Pulmonary artery endothelial cell (primary cell): ENCODE measurements at regions not wholly inside any gene's neighbourhood (a gene's known extent, or its start where the extent isn't known, plus 50 kb on each side); places are given as distances from the start of the nearest gene placed in this dataset.
"Not testable (repeated sequence)": the region's sequence is repeated elsewhere in the genome, so short reads cannot be mapped to it uniquely, and the experiment has no call there.

Source experiments
- DNase-seq: peaks from one replicate; pipeline ENCODE4 v3.0.0-alpha.2; 2011; ENCODE audit warnings: low read depth, low spot score

- DNase-seq, result no peak
These were observed 139.7 kb upstream of the TBL1XR1 start for GRCh38 chr3:177336873-177337450.

- no peak for DNase-seq
These were observed 140.5 kb upstream of the TBL1XR1 start for GRCh38 chr3:177337541-177338331.

GRCh38 chr3:177338697-177339219, 141.5 kb upstream of the TBL1XR1 start:
- DNase-seq, result no peak

DNA sequence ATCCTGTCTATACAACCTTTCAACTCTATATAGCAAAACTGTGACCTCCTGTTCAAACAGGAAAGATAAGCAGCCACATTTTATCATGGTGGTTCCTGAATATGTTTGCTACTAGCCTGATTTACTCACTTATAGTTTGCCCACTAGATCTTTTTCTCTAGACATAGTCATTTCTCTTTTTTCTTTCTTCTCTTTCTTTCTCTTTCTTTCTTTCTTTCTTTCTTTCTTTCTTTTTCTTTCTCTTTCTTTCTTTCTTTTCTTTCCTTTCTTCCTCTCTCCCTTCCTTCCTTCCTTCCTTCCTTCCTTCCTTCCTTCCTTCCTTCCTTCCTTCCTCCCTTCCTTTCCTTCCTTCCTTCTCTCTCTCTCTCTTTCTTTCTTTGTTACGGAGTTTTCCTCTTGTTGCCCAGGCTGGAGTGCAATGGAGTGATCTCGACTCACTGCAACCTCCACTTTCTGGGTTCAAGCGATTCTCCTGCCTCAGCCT, 142.0 kb upstream of the TBL1XR1 start:
- not testable (repeated sequence) for DNase-seq

DNA sequence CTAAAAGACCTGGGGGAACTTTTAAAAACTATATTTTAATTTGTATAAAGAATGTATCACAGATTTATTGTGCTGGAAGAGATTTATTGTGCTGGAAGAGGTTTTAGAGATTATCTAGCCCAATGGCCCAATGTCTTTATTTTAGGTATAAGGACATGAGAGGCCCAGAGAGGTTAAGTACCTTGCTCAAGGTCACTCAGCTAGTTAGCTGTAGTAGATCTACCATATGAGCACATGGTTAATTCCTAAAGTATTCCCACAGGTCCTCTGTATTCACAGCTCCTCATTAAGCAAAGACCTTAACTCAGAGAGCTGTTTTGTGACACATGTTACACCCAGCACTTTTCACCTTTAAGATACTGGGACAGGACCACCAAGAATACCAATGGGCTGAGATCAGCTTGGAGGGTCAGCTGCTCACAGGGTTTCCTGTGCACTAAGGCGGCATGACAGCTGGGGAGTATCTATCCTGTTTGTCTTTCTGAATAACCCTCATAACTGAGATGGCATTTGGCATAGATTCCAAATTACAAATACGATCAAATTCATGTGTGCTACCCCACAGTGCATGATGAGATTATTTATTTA, 143.1 kb upstream of the TBL1XR1 start:
- no peak for DNase-seq

DNA sequence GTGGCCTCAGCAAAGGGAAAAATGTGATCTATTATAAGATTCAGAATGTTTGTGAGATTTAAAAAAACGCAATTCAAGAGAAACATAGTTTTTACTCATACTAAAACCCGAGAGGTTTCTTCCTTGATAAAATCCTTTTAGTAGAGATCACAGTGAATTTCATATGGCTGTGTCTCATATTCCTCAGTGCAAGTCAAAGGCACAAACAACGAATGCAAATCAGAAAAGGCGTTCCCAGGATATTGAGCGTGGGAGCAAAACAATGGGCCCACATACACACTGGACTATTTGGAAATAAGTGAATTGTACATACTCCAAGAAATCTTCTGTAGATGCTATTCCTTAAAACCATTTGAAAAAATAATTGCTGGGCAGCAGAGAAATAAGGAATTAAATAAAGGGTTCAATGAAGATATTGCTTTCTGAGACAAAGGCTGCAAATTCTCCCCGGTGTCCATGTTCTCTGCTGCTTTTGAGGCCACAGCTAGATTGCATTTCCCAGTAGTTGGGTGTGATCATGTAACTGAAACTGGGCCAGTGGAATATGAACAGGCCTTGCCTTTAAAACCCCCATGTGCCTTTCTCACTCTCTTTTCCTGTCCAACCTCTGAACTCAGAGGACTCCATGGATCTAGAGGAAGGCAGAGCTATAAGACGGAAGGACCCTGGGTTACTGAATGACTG, 144.6 kb upstream of the TBL1XR1 start:
- DNase-seq, result no peak

GRCh38 chr3:177343122-177343625, 145.9 kb upstream of the TBL1XR1 start:
- no peak for DNase-seq

GRCh38 chr3:177345049-177345972, 148.0 kb upstream of the TBL1XR1 start:
- peak; percentile 96 for DNase-seq

- DNase-seq, result no peak
These were observed 148.8 kb upstream of the TBL1XR1 start for GRCh38 chr3:177345973-177346503.

DNA sequence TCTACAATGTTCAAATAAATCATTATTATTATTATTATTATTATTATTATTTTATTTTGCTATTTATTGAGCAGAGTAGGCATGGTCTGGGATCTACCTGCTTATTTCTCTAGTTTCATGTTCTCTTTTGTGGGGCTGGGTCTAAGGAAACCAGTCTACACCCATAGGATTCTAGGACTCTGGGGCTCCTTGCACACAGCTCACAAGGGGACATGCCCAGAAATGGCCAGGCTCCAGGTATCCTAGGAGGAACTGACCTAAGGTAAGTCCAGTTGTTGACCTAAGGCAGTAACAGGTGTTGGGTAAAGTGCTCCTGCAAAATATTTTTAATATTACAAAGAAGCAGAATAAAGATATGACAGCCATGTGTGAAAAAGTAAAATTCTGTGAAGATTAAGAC, 149.6 kb upstream of the TBL1XR1 start:
- no peak for DNase-seq

DNA sequence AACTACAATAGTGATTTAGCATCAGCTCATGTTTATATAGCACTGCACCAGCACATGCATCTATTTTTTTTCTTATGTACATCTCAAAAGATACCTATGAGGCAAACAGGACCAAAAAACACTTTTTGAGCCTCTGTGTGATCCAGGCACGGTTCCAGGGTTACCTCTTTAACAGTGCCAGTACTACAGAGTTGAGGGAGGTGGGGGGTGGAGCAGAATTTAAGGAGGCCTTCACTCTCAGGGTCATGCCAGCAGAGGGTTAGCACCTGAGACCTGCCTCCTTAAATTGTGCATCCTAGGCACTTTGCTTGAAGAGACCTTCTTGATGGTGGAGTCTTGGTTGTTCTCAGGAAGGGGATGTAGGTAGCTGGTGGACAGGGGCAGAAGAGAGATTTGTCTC, 150.3 kb upstream of the TBL1XR1 start:
- no peak for DNase-seq

GRCh38 chr3:177348974-177349373, 151.7 kb upstream of the TBL1XR1 start:
- no peak for DNase-seq

DNA sequence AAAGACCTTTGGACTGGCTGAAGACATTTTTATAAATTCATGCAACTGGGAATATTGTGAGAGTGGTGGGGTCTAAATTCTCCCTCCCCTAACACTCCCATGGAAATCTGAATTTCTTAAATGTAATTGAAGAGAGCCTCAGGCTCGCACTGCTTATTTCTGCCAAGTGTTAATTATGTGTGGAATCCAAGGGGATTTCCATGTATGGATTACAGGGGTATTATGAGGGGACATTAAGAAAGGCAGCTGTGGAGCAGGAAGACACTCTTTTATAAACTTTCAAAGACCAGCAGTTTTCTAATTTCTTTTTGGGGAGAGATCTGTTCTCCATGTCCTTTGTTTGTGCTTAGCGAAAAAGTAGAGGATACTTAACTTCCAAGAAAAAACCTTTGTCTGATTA, 152.1 kb upstream of the TBL1XR1 start:
- DNase-seq, result no peak

DNA sequence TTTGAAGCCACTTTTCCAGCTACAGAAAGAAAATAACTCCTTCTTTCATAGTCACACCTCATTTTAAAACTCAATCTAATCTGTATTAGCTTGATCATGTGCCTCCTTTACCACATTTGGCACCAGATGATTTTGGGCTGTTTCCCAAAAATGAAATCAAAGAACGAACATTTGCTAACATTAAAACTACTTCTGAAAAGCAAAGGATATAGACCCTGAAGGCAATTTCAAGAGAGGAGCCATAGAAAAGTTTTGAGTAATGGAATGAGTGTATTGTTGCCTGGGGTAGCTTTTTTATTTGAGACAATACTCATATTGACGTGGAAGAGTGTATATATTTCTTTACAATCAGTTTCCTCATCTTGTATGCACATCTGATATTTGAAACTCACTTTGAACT, 152.8 kb upstream of the TBL1XR1 start:
- DNase-seq, result no peak

DNA sequence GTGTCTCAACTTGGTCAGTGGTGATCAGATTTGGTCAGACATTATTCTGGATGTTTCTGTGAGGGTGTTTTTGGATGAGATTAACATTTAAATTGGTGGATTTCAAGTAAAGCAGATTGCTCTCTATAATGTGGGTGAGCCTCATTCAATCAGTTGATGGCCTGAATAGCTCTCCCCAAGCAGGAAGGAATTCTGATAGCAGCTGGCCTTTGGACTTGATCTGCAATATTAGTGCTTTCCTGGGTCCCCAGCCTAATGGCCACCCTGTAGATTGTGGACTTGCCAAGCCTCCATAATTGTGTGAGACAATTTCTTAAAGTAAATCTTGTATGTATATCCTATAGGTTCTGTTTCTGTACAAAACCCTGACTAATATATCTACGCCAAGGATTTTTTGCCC, 153.9 kb upstream of the TBL1XR1 start:
- no peak for DNase-seq

GRCh38 chr3:177351757-177352158, 154.5 kb upstream of the TBL1XR1 start:
- no peak for DNase-seq

- DNase-seq, result no peak
These were observed 155.1 kb upstream of the TBL1XR1 start for GRCh38 chr3:177352424-177352823.

DNA sequence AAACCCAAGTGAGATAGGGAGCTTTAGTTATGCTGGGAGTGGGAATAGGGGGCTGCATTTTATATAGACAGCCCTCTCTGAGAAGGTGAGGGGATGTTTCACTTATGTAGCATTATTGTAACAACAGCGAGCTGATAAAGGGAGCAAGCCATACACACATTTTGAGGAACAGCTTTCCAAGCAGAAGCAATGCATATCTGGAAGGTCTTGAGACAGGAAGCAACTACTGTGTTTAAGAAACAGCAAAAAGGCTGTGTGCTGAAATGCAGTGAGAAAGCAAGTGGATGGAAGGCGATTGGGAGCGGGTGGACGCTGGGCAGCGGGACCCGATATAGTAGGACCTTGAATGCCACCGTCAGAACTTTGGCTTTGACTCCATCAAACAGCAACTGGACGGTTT, 155.9 kb upstream of the TBL1XR1 start:
- DNase-seq, result no peak

DNA sequence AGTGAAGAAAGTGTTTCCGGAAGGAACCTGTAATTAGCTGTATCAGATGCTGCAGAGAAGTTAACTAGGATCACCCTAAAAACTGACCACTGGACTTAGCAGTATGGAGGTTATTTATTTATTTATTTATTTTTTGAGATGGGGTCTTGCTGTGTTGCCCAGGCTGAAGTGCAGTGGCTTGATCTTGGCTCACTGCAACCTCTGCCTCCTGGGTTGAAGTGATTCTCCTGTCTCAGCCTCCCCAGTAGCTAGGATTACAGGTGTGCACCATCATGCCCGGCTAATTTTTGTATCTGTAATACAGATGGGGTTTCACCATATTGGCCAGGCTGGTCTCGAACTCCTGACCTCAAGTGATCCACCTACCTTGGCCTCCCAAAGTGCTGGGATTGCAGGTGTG, 156.6 kb upstream of the TBL1XR1 start:
- DNase-seq, result not testable (repeated sequence)

- DNase-seq, result no peak
These were observed 157.2 kb upstream of the TBL1XR1 start for GRCh38 chr3:177354466-177354865.
